GM12892 (cell line): ENCODE measurements at regions not wholly inside any gene's neighbourhood (a gene's known extent, or its start where the extent isn't known, plus 50 kb on each side); places are given as distances from the start of the nearest gene placed in this dataset.
A peak's percentile ranks its signal among the peaks of the same experiment; 100 is the strongest.

Source experiments
- DNase-seq: peaks from one replicate; pipeline ENCODE4 v3.0.0; 2011; ENCODE audit not compliant: insufficient read length
- FAIRE-seq: peaks from 2 replicates; lab custom pipeline; 2011; peaks lifted over from hg19 to GRCh38; lab: Jason Lieb, UNC
- POLR2A ChIP-seq: IDR thresholded peaks from 2 replicates; pipeline ENCODE4 v1.6.1; 2011; ENCODE audit warnings: low read depth, low read length, control low read depth
- POLR2AphosphoS5 ChIP-seq: IDR thresholded peaks from 2 replicates; pipeline ENCODE4 v1.6.1; 2011; ENCODE audit warnings: low read depth, low read length, control low read depth
- TAF1 ChIP-seq: IDR thresholded peaks from 2 replicates; pipeline ENCODE4 v1.6.1; 2011; ENCODE audit warnings: low read depth, mild to moderate bottlenecking, control low read depth, low read length, borderline replicate concordance

- DNase-seq = no peak
- FAIRE-seq = no peak
- TF ChIP-seq POLR2AphosphoS5 (no peak), POLR2A (no peak), TAF1 (no peak)
Measured at GRCh38 chr14:100660882-100661635, 65.6 kb upstream of the DLK1 start.

- no peak for DNase-seq
- no peak for TF ChIP-seq TAF1
- FAIRE-seq = peak; percentile 68
Measured at GRCh38 chr14:100662879-100663760, 63.6 kb upstream of the DLK1 start.

DNA sequence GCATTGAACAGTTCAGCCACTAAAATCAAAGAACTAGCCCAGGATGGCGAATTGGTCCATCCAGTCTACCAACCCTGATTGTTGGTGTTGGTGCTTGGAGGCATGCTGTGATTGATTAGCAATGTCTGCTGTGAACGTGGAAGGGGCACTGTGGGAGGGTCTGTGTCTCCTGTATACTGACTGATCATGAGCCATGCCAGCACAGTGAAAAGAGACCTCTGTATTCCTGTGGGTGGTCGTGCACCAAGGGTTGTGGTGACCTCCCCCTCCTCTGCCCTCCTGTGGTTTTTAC, 63.0 kb upstream of the DLK1 start:
- TF ChIP-seq TAF1 = no peak
- TF ChIP-seq POLR2AphosphoS5 = no peak
- no peak for TF ChIP-seq POLR2A
- FAIRE-seq (no peak), DNase-seq (no peak)

DNA sequence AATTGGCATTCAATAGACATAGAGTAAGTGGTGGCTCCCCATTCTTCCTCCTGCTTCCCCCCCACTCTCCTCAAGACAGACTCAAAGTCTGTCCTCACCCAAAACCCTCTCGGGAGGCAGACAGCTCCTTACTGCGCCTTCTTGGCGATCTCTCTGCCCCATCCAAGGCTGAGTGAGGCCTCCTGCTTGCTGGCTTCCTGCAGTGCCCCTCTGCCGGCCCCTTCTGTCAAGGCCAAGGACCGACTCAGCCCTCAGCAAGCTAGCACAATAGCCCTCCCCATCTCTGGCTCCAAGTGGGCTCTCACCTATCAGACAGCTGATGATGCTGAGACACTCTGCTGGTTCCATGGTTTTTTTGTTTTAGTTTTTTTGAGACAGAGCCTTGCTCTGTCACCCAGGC, 62.5 kb upstream of the DLK1 start:
- TF ChIP-seq POLR2A = no peak
- no peak for TF ChIP-seq TAF1
- TF ChIP-seq POLR2AphosphoS5 = no peak
- no peak for FAIRE-seq
- no peak for DNase-seq

DNA sequence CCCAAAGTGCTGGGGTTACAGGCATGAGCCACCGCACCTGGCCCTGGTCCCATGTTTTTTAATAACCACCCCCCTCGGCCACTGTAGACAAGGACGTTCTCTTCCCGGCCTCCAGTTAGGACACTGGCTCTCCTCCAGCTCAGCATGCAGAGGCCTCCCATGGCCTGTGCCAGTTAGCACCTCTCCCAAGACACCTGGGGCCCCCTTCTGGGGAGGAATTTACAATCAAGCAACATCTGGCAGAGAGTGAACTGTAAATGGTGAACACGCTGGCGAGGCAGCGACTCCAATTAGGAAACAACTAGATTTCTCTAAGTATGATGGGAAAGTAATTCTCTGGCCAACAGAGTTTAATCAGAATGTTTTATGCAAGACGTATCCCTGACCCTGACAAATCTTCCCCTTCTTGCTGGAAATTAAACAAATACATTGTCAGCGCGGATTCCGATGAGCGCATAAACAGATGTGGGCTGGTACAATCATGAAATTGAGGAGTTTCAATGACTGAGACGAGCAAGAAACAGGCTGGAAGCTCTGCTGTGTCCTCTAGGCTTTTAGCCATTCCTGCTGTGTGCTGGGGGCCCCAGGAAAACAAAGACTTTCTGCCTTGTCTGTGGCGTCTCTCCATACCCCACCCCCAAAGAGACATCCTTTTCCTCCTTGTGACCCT, 61.7 kb upstream of the DLK1 start:
- TF ChIP-seq TAF1 (no peak), POLR2AphosphoS5 (no peak), POLR2A (no peak)
- FAIRE-seq (no peak), DNase-seq (no peak)

- FAIRE-seq (no peak), DNase-seq (no peak)
- TF ChIP-seq TAF1 (no peak), POLR2AphosphoS5 (no peak), POLR2A (no peak)
Measured at GRCh38 chr14:100665511-100666032, 61.1 kb upstream of the DLK1 start.

GRCh38 chr14:100666403-100666802, 60.3 kb upstream of the DLK1 start:
- DNase-seq = no peak
- TF ChIP-seq POLR2AphosphoS5 (no peak), TAF1 (no peak), POLR2A (no peak)
- no peak for FAIRE-seq

- TF ChIP-seq POLR2AphosphoS5 (no peak), TAF1 (no peak), POLR2A (no peak)
- FAIRE-seq (no peak), DNase-seq (no peak)
Measured at GRCh38 chr14:100666851-100667250, 59.8 kb upstream of the DLK1 start.

DNA sequence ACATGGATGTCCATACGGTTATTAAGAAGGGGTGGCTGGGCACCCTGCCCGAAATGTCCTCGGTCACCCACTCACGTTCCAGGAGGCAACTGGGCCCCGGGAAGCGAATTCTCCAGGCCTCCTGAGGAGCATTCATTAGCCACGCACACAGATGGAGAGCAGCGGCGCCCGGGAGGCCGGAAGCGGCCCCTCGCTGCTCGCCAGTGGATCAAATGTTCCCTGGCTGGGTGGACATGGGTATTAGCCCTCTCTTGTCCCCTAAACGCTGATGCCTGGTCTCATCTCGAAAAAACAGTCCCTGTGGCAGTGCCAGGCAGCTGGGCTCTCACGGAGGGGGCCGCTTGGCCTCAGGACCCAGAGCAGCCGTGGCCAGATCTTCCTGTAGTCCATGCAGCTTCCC, 59.0 kb upstream of the DLK1 start:
- DNase-seq (no peak), FAIRE-seq (no peak)
- TF ChIP-seq POLR2AphosphoS5 = no peak
- TF ChIP-seq TAF1 = no peak
- TF ChIP-seq POLR2A = no peak

- FAIRE-seq (no peak), DNase-seq (no peak)
- no peak for TF ChIP-seq POLR2A
- no peak for TF ChIP-seq POLR2AphosphoS5
- TF ChIP-seq TAF1 = no peak
Measured at GRCh38 chr14:100668352-100668751, 58.3 kb upstream of the DLK1 start.

GRCh38 chr14:100669011-100669412, 57.7 kb upstream of the DLK1 start:
- no peak for FAIRE-seq

GRCh38 chr14:100669468-100669867, 57.2 kb upstream of the DLK1 start:
- no peak for FAIRE-seq
- DNase-seq = no peak

More at GRCh38 chr14:100669011-100669412, 57.7 kb upstream of the DLK1 start:
- TF ChIP-seq POLR2AphosphoS5 = no peak
- TF ChIP-seq TAF1 = no peak
- no peak for TF ChIP-seq POLR2A
- DNase-seq = no peak

More at GRCh38 chr14:100669468-100669867, 57.2 kb upstream of the DLK1 start:
- TF ChIP-seq POLR2AphosphoS5 (no peak), POLR2A (no peak), TAF1 (no peak)
